AG09319 (cell line): ENCODE measurements at regions not wholly inside any gene's neighbourhood (a gene's known extent, or its start where the extent isn't known, plus 50 kb on each side); places are given as distances from the start of the nearest gene placed in this dataset.

Experiments used
- DNase-seq: peaks from one replicate; pipeline ENCODE4 v3.0.0-alpha.2; 2010; ENCODE audit warnings: low read depth; ENCODE audit errors: extremely low read depth
- TF ChIP-seq, protein P1 (sequence below): IDR thresholded peaks from 2 replicates; pipeline ENCODE4 v1.5.1; 2011; ENCODE audit warnings: low read depth, mild to moderate bottlenecking, inconsistent platforms, low read length, moderate library complexity

DNA sequence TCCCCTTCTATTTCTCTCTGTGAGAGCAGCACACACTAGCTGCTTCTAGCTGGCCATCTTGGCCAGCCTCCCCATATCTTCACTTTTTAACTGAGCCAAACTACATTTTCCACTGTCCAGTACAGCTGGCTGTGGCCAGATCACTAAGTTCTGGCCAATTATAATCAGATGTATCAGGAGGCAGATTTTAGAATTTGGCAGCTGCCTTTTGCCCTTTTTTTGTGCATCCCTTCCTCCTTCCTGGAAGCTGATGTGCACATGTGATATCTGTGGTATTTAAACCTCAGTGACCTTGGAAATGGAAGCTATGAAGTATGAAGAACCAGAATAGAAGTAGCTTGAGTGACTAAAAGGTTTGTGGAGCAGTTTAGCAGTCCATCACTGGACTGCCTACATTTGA, 49.8 kb upstream of the ANO6 start:
- TF ChIP-seq, protein P1, sequence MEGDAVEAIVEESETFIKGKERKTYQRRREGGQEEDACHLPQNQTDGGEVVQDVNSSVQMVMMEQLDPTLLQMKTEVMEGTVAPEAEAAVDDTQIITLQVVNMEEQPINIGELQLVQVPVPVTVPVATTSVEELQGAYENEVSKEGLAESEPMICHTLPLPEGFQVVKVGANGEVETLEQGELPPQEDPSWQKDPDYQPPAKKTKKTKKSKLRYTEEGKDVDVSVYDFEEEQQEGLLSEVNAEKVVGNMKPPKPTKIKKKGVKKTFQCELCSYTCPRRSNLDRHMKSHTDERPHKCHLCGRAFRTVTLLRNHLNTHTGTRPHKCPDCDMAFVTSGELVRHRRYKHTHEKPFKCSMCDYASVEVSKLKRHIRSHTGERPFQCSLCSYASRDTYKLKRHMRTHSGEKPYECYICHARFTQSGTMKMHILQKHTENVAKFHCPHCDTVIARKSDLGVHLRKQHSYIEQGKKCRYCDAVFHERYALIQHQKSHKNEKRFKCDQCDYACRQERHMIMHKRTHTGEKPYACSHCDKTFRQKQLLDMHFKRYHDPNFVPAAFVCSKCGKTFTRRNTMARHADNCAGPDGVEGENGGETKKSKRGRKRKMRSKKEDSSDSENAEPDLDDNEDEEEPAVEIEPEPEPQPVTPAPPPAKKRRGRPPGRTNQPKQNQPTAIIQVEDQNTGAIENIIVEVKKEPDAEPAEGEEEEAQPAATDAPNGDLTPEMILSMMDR = no peak
- DNase-seq = no peak
